GM12878 (cell line): ENCODE measurements at regions not wholly inside any gene's neighbourhood (a gene's known extent, or its start where the extent isn't known, plus 50 kb on each side); places are given as distances from the start of the nearest gene placed in this dataset.

ENCODE experiments used
- EZH2 ChIP-seq: IDR thresholded peaks from 2 replicates; pipeline ENCODE4 v1.6.1; 2012; ENCODE audit warnings: low read depth, mild to moderate bottlenecking, control low read depth, inconsistent platforms, low read length, borderline replicate concordance; ENCODE audit not compliant: control insufficient read depth
- TAF1 ChIP-seq: IDR thresholded peaks from 2 replicates; pipeline ENCODE4 v1.6.1; 2011; ENCODE audit warnings: mild to moderate bottlenecking, low read depth, low read length, borderline replicate concordance
- TF ChIP-seq, protein P1 (sequence below), 3 experiments: IDR thresholded peaks in 2 of 3; conservative IDR thresholded peaks in 1 of 3; 2 replicates each; pipeline ENCODE4 v1.5.1; 2011; ENCODE audit warnings: low read depth in 3 of 3, low read length in 3 of 3, mild to moderate bottlenecking in 3 of 3, control low read depth in 2 of 3, moderate library complexity in 2 of 3, inconsistent platforms in 1 of 3, mixed read lengths in 1 of 3; ENCODE audit not compliant: control insufficient read depth in 2 of 3, insufficient read depth in 1 of 3; ENCODE audit errors: extremely low read depth in 1 of 3
- TF ChIP-seq, protein P2 (sequence below): IDR thresholded peaks from 2 replicates; pipeline ENCODE4 v1.6.1; 2012; ENCODE audit warnings: low read length, inconsistent platforms
- TF ChIP-seq, protein P3 (sequence below): fragments of 450-650 bp; IDR thresholded peaks from 2 replicates; pipeline ENCODE4 v1.6.1; 2016; ENCODE audit warnings: mild to moderate bottlenecking, moderate library complexity, borderline replicate concordance

DNA sequence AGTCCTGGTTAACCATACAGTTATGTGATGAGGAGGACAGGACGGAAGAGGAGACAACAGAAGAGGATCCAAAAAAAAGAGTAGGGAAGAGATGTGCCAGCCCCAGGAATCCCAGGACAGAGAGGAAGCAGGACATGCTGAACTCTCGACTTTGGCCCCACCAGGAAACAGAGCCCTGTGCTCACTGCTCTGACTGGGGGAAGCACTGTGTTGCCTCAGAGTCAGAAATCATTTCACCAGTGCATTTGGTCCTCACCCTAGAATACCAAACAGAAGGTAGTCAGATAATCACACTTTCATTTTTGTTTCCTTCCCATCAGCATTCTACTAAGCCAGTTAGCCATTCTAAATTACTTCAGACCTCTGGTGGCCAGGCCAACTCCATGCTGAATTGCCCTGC lies 421.0 kb upstream of the CDH5 start:
- TF ChIP-seq, protein P1, sequence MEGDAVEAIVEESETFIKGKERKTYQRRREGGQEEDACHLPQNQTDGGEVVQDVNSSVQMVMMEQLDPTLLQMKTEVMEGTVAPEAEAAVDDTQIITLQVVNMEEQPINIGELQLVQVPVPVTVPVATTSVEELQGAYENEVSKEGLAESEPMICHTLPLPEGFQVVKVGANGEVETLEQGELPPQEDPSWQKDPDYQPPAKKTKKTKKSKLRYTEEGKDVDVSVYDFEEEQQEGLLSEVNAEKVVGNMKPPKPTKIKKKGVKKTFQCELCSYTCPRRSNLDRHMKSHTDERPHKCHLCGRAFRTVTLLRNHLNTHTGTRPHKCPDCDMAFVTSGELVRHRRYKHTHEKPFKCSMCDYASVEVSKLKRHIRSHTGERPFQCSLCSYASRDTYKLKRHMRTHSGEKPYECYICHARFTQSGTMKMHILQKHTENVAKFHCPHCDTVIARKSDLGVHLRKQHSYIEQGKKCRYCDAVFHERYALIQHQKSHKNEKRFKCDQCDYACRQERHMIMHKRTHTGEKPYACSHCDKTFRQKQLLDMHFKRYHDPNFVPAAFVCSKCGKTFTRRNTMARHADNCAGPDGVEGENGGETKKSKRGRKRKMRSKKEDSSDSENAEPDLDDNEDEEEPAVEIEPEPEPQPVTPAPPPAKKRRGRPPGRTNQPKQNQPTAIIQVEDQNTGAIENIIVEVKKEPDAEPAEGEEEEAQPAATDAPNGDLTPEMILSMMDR (IDR thresholded peaks at IDR 0.05 in 2 of 3, conservative IDR thresholded peaks at IDR 0.05 in 1 of 3; ENCODE audit: control insufficient read depth in 2 of 3, extremely low read depth in 1 of 3, insufficient read depth in 1 of 3, low read depth in 3 of 3, low read length in 3 of 3): no peak
- TF ChIP-seq, protein P2, sequence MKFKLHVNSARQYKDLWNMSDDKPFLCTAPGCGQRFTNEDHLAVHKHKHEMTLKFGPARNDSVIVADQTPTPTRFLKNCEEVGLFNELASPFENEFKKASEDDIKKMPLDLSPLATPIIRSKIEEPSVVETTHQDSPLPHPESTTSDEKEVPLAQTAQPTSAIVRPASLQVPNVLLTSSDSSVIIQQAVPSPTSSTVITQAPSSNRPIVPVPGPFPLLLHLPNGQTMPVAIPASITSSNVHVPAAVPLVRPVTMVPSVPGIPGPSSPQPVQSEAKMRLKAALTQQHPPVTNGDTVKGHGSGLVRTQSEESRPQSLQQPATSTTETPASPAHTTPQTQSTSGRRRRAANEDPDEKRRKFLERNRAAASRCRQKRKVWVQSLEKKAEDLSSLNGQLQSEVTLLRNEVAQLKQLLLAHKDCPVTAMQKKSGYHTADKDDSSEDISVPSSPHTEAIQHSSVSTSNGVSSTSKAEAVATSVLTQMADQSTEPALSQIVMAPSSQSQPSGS: no peak
- TF ChIP-seq, protein P3, sequence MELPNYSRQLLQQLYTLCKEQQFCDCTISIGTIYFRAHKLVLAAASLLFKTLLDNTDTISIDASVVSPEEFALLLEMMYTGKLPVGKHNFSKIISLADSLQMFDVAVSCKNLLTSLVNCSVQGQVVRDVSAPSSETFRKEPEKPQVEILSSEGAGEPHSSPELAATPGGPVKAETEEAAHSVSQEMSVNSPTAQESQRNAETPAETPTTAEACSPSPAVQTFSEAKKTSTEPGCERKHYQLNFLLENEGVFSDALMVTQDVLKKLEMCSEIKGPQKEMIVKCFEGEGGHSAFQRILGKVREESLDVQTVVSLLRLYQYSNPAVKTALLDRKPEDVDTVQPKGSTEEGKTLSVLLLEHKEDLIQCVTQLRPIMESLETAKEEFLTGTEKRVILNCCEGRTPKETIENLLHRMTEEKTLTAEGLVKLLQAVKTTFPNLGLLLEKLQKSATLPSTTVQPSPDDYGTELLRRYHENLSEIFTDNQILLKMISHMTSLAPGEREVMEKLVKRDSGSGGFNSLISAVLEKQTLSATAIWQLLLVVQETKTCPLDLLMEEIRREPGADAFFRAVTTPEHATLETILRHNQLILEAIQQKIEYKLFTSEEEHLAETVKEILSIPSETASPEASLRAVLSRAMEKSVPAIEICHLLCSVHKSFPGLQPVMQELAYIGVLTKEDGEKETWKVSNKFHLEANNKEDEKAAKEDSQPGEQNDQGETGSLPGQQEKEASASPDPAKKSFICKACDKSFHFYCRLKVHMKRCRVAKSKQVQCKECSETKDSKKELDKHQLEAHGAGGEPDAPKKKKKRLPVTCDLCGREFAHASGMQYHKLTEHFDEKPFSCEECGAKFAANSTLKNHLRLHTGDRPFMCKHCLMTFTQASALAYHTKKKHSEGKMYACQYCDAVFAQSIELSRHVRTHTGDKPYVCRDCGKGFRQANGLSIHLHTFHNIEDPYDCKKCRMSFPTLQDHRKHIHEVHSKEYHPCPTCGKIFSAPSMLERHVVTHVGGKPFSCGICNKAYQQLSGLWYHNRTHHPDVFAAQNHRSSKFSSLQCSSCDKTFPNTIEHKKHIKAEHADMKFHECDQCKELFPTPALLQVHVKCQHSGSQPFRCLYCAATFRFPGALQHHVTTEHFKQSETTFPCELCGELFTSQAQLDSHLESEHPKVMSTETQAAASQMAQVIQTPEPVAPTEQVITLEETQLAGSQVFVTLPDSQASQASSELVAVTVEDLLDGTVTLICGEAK: no peak
- TF ChIP-seq EZH2: no peak
- no peak for TF ChIP-seq TAF1
